B cell (primary cell): ENCODE measurements at regions not wholly inside any gene's neighbourhood (a gene's known extent, or its start where the extent isn't known, plus 50 kb on each side); places are given as distances from the start of the nearest gene placed in this dataset.

Source experiments
- ATAC-seq: fragments of 200-7000 bp; cut with Tn5 transposase; one replicate; pipeline ENCODE4 v1.10.0; 2021; ENCODE audit warnings: low read depth, mild to moderate bottlenecking, moderate number of reproducible peaks, moderate library complexity
- CTCF ChIA-PET: fragments of 350-600 bp; sonication (Branson Sonifier 250); formaldehyde crosslinking; loops from one replicate; lab custom pipeline; 2021; ENCODE audit warnings: antibody characterized with exemption, inconsistent platforms; lab: Charles Lee
- POLR2A ChIA-PET: fragments of 350-600 bp; sonication (Branson Sonifier 250); formaldehyde crosslinking; loops from one replicate; lab custom pipeline; 2021; ENCODE audit warnings: antibody characterized with exemption; lab: Charles Lee
- DNase-seq: peaks from one replicate; pipeline ENCODE4 v3.0.0; 2013
- H2AFZ ChIP-seq: 2 replicates; pipeline ENCODE4 v1.6.1; 2012; ENCODE audit warnings: mild to moderate bottlenecking, low read depth, low read length; ENCODE audit not compliant: insufficient read depth, poor library complexity, severe bottlenecking
- H3K27ac ChIP-seq, 2 donors: 1 replicate in 1 of 2; 2 replicates in 1 of 2; pipeline ENCODE4 v1.5.1; 2012 to 2013; ENCODE audit warnings: low read length in 2 of 2, mild to moderate bottlenecking in 2 of 2, moderate library complexity in 1 of 2
- H3K27me3 ChIP-seq, 4 experiments: fragments of 200-600 bp in 1 of 4; sonication (generic) in 1 of 4; replicated peaks in 1 of 4; 1 replicate in 2 of 4; 2 replicates in 2 of 4; pipeline versions ENCODE4 v1.6.1 to v1.7.0; 2013 to 2016; ENCODE audit warnings: low read length in 3 of 4, mild to moderate bottlenecking in 2 of 4, mixed read lengths in 1 of 4, moderate library complexity in 1 of 4; ENCODE audit not compliant: insufficient read depth in 4 of 4, control insufficient read depth in 3 of 4; ENCODE audit errors: control extremely low read depth in 1 of 4
- H3K36me3 ChIP-seq, 2 experiments: replicated peaks in 1 of 2; 1 replicate in 1 of 2; 2 replicates in 1 of 2; pipeline versions ENCODE4 v1.6.1 to v1.7.1; 2013; ENCODE audit warnings: low read length in 1 of 2; ENCODE audit not compliant: insufficient read depth in 2 of 2, control insufficient read depth in 1 of 2; ENCODE audit errors: control extremely low read depth in 1 of 2, extremely low read depth in 1 of 2
- H3K4me1 ChIP-seq, 2 donors: fragments of 200-600 bp in 1 of 2; sonication (generic) in 1 of 2; 1 replicate in 1 of 2; 2 replicates in 1 of 2; pipeline versions ENCODE4 v1.5.1 to v1.6.1; 2013 to 2017; ENCODE audit warnings: low read length in 2 of 2; ENCODE audit not compliant: control insufficient read depth in 2 of 2, insufficient read depth in 2 of 2
- H3K4me2 ChIP-seq: replicated peaks from 2 replicates; pipeline ENCODE3; 2012; ENCODE audit warnings: mild to moderate bottlenecking, low read depth, low read length; ENCODE audit not compliant: poor library complexity, severe bottlenecking
- H3K4me3 ChIP-seq, 5 experiments: fragments of 200-600 bp in 1 of 5; sonication (generic) in 1 of 5; 1 replicate in 3 of 5; 2 replicates in 2 of 5; pipeline versions ENCODE4 v1.5.1 to v1.7.0; 2011 to 2016; ENCODE audit warnings: low read length in 4 of 5, mild to moderate bottlenecking in 4 of 5, low read depth in 2 of 5, control low read depth in 1 of 5, moderate library complexity in 1 of 5; ENCODE audit not compliant: insufficient read depth in 1 of 5; ENCODE audit errors: control extremely low read depth in 1 of 5, extremely low read depth in 1 of 5
- H3K79me2 ChIP-seq: fragments of 200-600 bp; sonication (generic); one replicate; pipeline ENCODE4 v1.6.0; 2016; ENCODE audit warnings: low read length; ENCODE audit not compliant: control insufficient read depth, insufficient read depth
- H3K9ac ChIP-seq: fragments of 200-600 bp; sonication (generic); 2 replicates; pipeline ENCODE4 v1.6.1; 2017; ENCODE audit warnings: mild to moderate bottlenecking, low read length, moderate library complexity
- H3K9me3 ChIP-seq, 3 donors: one replicate each; pipeline versions ENCODE4 v1.6.1 to v1.7.1; 2013; ENCODE audit warnings: low read length in 2 of 3; ENCODE audit not compliant: control insufficient read depth in 2 of 3, insufficient read depth in 1 of 3; ENCODE audit errors: control extremely low read depth in 1 of 3
- H4K20me1 ChIP-seq: 2 replicates; pipeline ENCODE4 v1.6.0; 2012; ENCODE audit warnings: mild to moderate bottlenecking, low read length; ENCODE audit not compliant: insufficient read depth, control insufficient read depth, poor library complexity, severe bottlenecking
- H3K27ac Mint-ChIP-seq: one replicate; pipeline ENCODE4 v1.8.0; 2021; ENCODE audit warnings: mixed read lengths
- H3K27me3 Mint-ChIP-seq: one replicate; pipeline ENCODE4 v1.8.0; 2021; ENCODE audit warnings: mixed read lengths
- H3K4me1 Mint-ChIP-seq: one replicate; pipeline ENCODE4 v1.8.0; 2021; ENCODE audit warnings: mixed read lengths
- H3K4me3 Mint-ChIP-seq: one replicate; pipeline ENCODE4 v1.8.0; 2021; ENCODE audit warnings: mixed read lengths
- H3K9me3 Mint-ChIP-seq: one replicate; pipeline ENCODE4 v1.8.0; 2022; ENCODE audit warnings: mixed read lengths; ENCODE audit not compliant: insufficient read depth
- EZH2 ChIP-seq: IDR thresholded peaks from 2 replicates; pipeline ENCODE4 v1.6.1; 2012; ENCODE audit warnings: borderline replicate concordance, low read depth, mild to moderate bottlenecking, moderate library complexity, low read length; ENCODE audit not compliant: insufficient read depth, poor library complexity, severe bottlenecking
- WGBS: methylation state at CpG from one replicate; pipeline ENCODE4 v1.1.5; 2013; ENCODE audit warnings: missing lambda C conversion rate; ENCODE audit not compliant: insufficient coverage; 5-methylcytosine and 5-hydroxymethylcytosine counted together
- intact Hi-C: fragments of 100-400 bp; cut with micrococcal nuclease; formaldehyde crosslinking; loops from one replicate; pipeline ENCODE4 v1.10.0; 2022
- TF ChIP-seq, protein P1 (sequence below): fragments of 200-600 bp; IDR thresholded peaks from one replicate; pipeline ENCODE4 v1.8.0; 2022; ENCODE audit warnings: antibody characterized with exemption, mild to moderate bottlenecking

DNA sequence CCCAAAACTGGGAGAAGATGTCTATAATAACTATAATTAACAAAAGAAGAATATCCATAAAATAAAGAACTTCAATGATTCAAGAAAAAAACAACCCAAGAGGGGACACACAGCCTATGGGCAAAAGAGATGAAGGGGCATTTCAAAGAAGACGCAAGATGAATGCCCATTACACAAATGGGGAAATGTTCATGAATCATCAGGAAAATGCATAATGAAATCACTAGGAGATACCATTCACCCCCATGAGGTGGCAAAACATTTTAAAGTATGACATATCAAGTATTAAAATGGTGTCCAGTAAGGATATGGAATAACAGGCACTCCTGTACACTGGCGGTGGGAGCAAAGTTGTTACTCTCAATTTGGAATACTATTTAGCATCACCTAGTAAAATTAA lies 183.3 kb downstream of the TXNL1 start:
- H3K9me3 Mint-ChIP-seq, result no peaks in the 10 kb centered on the region
- Histone ChIP-seq H3K4me1 (no peaks in the 10 kb centered on the region), H3K27ac (no peak overlapping the region), H3K9me3 (no peaks in the 10 kb centered on the region), H3K9ac (no peak overlapping the region), H3K4me3 (no peak overlapping the region), H3K36me3 (no peaks in the 10 kb centered on the region), H2AFZ (no peak overlapping the region), H3K4me2 (no peak overlapping the region), H3K27me3 (no peaks in the 10 kb centered on the region), H3K79me2 (no peaks in the 10 kb centered on the region), H4K20me1 (no peaks in the 10 kb centered on the region)
- CTCF ChIA-PET, result no interaction called here
- no peak for DNase-seq
- H3K4me1 Mint-ChIP-seq, result no peaks in the 10 kb centered on the region
- no CpG with 5 or more reads among the region's 2 CpGs for WGBS
- no peak for ATAC-seq
- intact Hi-C loops, result no loop called here
- TF ChIP-seq, protein P1, sequence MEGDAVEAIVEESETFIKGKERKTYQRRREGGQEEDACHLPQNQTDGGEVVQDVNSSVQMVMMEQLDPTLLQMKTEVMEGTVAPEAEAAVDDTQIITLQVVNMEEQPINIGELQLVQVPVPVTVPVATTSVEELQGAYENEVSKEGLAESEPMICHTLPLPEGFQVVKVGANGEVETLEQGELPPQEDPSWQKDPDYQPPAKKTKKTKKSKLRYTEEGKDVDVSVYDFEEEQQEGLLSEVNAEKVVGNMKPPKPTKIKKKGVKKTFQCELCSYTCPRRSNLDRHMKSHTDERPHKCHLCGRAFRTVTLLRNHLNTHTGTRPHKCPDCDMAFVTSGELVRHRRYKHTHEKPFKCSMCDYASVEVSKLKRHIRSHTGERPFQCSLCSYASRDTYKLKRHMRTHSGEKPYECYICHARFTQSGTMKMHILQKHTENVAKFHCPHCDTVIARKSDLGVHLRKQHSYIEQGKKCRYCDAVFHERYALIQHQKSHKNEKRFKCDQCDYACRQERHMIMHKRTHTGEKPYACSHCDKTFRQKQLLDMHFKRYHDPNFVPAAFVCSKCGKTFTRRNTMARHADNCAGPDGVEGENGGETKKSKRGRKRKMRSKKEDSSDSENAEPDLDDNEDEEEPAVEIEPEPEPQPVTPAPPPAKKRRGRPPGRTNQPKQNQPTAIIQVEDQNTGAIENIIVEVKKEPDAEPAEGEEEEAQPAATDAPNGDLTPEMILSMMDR, result no peak
- TF ChIP-seq EZH2, result no peak
- no peak overlapping the region for H3K4me3 Mint-ChIP-seq
- POLR2A ChIA-PET, result no interaction called here
- H3K27ac Mint-ChIP-seq, result no peak overlapping the region
- H3K27me3 Mint-ChIP-seq, result peaks cover 33% of the 10 kb centered on the region

- POLR2A ChIA-PET, result no interaction called here
- Histone ChIP-seq H3K9ac (no peak overlapping the region), H3K9me3 (no peaks in the 10 kb centered on the region), H3K4me1 (no peaks in the 10 kb centered on the region), H3K27me3 (no peaks in the 10 kb centered on the region), H3K79me2 (no peaks in the 10 kb centered on the region), H3K36me3 (no peaks in the 10 kb centered on the region), H2AFZ (no peak overlapping the region), H4K20me1 (no peaks in the 10 kb centered on the region), H3K27ac (no peak overlapping the region), H3K4me2 (no peak overlapping the region), H3K4me3 (no peak overlapping the region)
- H3K27me3 Mint-ChIP-seq, result peaks cover 29% of the 10 kb centered on the region
- 100% methylated on average over 1 of the region's 3 CpGs for WGBS
- no peaks in the 10 kb centered on the region for H3K4me1 Mint-ChIP-seq
- H3K9me3 Mint-ChIP-seq, result no peaks in the 10 kb centered on the region
- intact Hi-C loops, result no loop called here
- TF ChIP-seq, protein P1, result no peak
- TF ChIP-seq EZH2, result no peak
- H3K27ac Mint-ChIP-seq, result no peak overlapping the region
- ATAC-seq (no peak), DNase-seq (no peak)
- H3K4me3 Mint-ChIP-seq, result no peak overlapping the region
- CTCF ChIA-PET, result no interaction called here
Observed at GRCh38 chr18:56453631-56454030, 184.8 kb downstream of the TXNL1 start.
